A549 (cell line): ENCODE measurements at regions not wholly inside any gene's neighbourhood (a gene's known extent, or its start where the extent isn't known, plus 50 kb on each side); places are given as distances from the start of the nearest gene placed in this dataset.

Experiments used
- CBX8 ChIP-seq: fragments of 200-600 bp; sonication (generic); IDR thresholded peaks from 2 replicates; pipeline ENCODE4 v1.6.1; 2016
- CTCF ChIP-seq: fragments of >200 bp; sonication (Bioruptor Twin); formaldehyde crosslinking; IDR thresholded peaks from 3 replicates; pipeline ENCODE4 v1.5.1; 2016
- ESRRA ChIP-seq: fragments of 150-350 bp; IDR thresholded peaks from 2 replicates; pipeline ENCODE4 v1.6.1; 2014; ENCODE audit warnings: mild to moderate bottlenecking, low read length, borderline replicate concordance
- HMGXB4 ChIP-seq: fragments of 250-450 bp; sonication (Bioruptor Pico); IDR thresholded peaks from 2 replicates; pipeline ENCODE4 v1.5.0; 2021; ENCODE audit warnings: mild to moderate bottlenecking, moderate library complexity, borderline replicate concordance
- POLR2A ChIP-seq: IDR thresholded peaks from 2 replicates; pipeline ENCODE4 v1.6.1; 2012; ENCODE audit warnings: mild to moderate bottlenecking, low read length
- RARB ChIP-seq: fragments of 250-450 bp; sonication (Bioruptor Pico); IDR thresholded peaks from 2 replicates; pipeline ENCODE4 v1.8.0; 2021; ENCODE audit warnings: mild to moderate bottlenecking, moderate library complexity
- RFX5 ChIP-seq: fragments of 450-650 bp; IDR thresholded peaks from 2 replicates; pipeline ENCODE4 v1.7.1; 2014; ENCODE audit warnings: antibody characterized with exemption, mild to moderate bottlenecking, moderate library complexity

GRCh38 chr11:92162776-92163175 lies 61.8 kb upstream of the FAT3 start:
- TF ChIP-seq POLR2A (no peak), RARB (CRISPR knock-in tag) (no peak), CTCF (no peak), ESRRA (no peak), RFX5 (no peak), HMGXB4 (CRISPR knock-in tag) (no peak), CBX8 (no peak)
